Progenitor cell of endocrine pancreas (in vitro differentiated cells): ENCODE measurements at regions not wholly inside any gene's neighbourhood (a gene's known extent, or its start where the extent isn't known, plus 50 kb on each side); places are given as distances from the start of the nearest gene placed in this dataset.
"Not testable (repeated sequence)": the region's sequence is repeated elsewhere in the genome, so short reads cannot be mapped to it uniquely, and the experiment has no call there.

Source experiments
- DNase-seq: peaks from one replicate; pipeline ENCODE4 v3.0.0; 2021; ENCODE audit warnings: low spot score; ENCODE audit not compliant: unreplicated experiment
- H3K27ac Mint-ChIP-seq: 2 replicates; pipeline ENCODE4 v1.8.0; 2021; ENCODE audit warnings: mild to moderate bottlenecking, moderate library complexity, mixed read lengths
- H3K27me3 Mint-ChIP-seq: 2 replicates; pipeline ENCODE4 v1.8.0; 2021; ENCODE audit warnings: mixed read lengths
- H3K36me3 Mint-ChIP-seq: 2 replicates; pipeline ENCODE4 v1.8.0; 2022; ENCODE audit warnings: mixed read lengths; ENCODE audit not compliant: insufficient read depth
- H3K4me1 Mint-ChIP-seq: 2 replicates; pipeline ENCODE4 v1.8.0; 2021; ENCODE audit warnings: low read depth, mixed read lengths
- H3K4me3 Mint-ChIP-seq: 2 replicates; pipeline ENCODE4 v1.8.0; 2021; ENCODE audit warnings: low read depth, mild to moderate bottlenecking, moderate library complexity, mixed read lengths
- H3K9me3 Mint-ChIP-seq: 2 replicates; pipeline ENCODE4 v1.8.0; 2021; ENCODE audit warnings: low read depth, mixed read lengths
- CTCF ChIP-seq: fragments of 200-600 bp; sonication (generic); IDR thresholded peaks from one replicate; pipeline ENCODE4 v1.5.0; 2021; ENCODE audit warnings: antibody characterized with exemption, mild to moderate bottlenecking; ENCODE audit not compliant: unreplicated experiment

DNA sequence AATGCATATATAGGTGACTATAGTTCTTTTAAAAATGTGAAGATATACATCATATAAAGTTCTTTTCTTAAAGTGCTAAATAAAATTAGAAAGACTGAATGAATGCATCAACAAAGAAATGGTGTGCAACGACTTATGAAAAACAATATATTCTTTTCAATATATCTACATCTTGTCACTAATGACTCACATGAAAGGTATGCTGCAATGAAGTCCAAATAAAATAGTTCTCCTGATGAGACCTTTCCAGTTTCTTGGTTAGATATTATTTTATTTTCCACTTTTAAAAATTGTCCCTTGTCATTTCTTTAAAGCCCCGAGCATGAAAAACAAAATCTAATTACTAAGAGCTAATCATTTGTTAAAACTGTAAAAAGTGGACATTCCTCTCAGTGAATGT lies 462.1 kb downstream of the PCDH11X start:
- TF ChIP-seq CTCF = no peak
- peaks cover 6% of the 10 kb centered on the region for H3K9me3 Mint-ChIP-seq

GRCh38 chrX:92247076-92247475 lies 467.9 kb downstream of the PCDH11X start:
- TF ChIP-seq CTCF = no peak
- H3K36me3 Mint-ChIP-seq = no peaks in the 10 kb centered on the region

More for the DNA sequence above, 462.1 kb downstream of the PCDH11X start:
- no peak overlapping the region for H3K27ac Mint-ChIP-seq
- no peaks in the 10 kb centered on the region for H3K4me1 Mint-ChIP-seq
- H3K36me3 Mint-ChIP-seq = no peaks in the 10 kb centered on the region
- no peak overlapping the region for H3K4me3 Mint-ChIP-seq
- DNase-seq = no peak
- H3K27me3 Mint-ChIP-seq = no peaks in the 10 kb centered on the region

DNA sequence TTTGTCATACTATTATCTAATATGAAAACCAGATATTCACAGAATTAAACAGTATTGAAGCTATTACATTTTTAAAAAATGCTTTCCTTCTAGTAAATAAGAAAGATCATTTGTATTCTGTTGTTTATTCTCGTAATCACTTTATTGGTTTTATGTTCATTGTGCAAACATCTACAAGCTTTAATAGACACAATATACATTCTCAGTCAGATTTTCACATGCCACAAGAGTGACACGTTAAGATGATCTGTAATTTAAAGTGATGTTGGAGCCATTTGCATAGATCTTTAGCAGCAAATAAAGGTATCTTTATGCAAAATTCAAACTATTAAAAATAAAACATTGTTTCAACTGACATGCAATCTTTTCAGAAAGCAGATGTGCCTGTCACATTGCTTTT lies 469.9 kb downstream of the PCDH11X start:
- H3K36me3 Mint-ChIP-seq = no peaks in the 10 kb centered on the region
- no peak overlapping the region for H3K27ac Mint-ChIP-seq
- no peak for TF ChIP-seq CTCF
- H3K27me3 Mint-ChIP-seq = no peaks in the 10 kb centered on the region
- no peaks in the 10 kb centered on the region for H3K4me1 Mint-ChIP-seq
- DNase-seq = no peak
- H3K9me3 Mint-ChIP-seq = peaks cover 7% of the 10 kb centered on the region
- H3K4me3 Mint-ChIP-seq = no peak overlapping the region

More at GRCh38 chrX:92247076-92247475, 467.9 kb downstream of the PCDH11X start:
- Mint-ChIP-seq H3K27ac (no peak overlapping the region), H3K4me3 (no peak overlapping the region), H3K4me1 (no peaks in the 10 kb centered on the region), H3K27me3 (no peaks in the 10 kb centered on the region), H3K9me3 (no peaks in the 10 kb centered on the region)
- no peak for DNase-seq

- Mint-ChIP-seq H3K27ac (no peak overlapping the region), H3K9me3 (peaks cover 20% of the 10 kb centered on the region), H3K4me1 (peaks cover 1% of the 10 kb centered on the region), H3K4me3 (no peak overlapping the region), H3K36me3 (peaks cover 11% of the 10 kb centered on the region), H3K27me3 (no peaks in the 10 kb centered on the region)
- no peak for DNase-seq
- TF ChIP-seq CTCF = no peak
Observed at GRCh38 chrX:92260102-92260501, 480.9 kb downstream of the PCDH11X start.

GRCh38 chrX:92270936-92271855 lies 492.0 kb downstream of the PCDH11X start:
- no peak for TF ChIP-seq CTCF
- H3K27me3 Mint-ChIP-seq = no peaks in the 10 kb centered on the region
- DNase-seq = no peak
- peak overlapping the region; percentile 63 for H3K27ac Mint-ChIP-seq
- no peaks in the 10 kb centered on the region for H3K36me3 Mint-ChIP-seq
- H3K9me3 Mint-ChIP-seq = peaks cover 4% of the 10 kb centered on the region
- no peak overlapping the region for H3K4me3 Mint-ChIP-seq
- H3K4me1 Mint-ChIP-seq = peaks cover 21% of the 10 kb centered on the region

DNA sequence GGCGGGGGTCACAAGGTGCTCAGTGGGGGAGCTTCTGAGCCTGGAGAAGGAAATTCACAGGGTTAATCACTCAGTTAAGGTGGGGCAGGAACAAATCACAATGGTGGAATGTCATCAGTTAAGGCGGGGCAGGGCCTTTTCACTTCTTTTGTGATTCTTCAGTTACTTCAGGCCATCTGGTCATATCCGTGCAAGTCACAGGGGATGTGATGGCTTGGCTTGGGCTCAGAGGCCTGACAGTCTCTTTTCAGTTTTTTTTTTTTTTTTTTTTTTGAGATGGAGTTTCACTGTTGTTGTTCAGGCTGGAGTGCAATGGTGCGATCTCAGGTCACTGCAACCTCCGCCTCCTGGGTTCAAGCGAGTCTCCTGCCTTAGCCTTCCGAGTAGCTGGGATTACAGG lies 499.4 kb downstream of the PCDH11X start:
- not testable (repeated sequence) for H3K36me3 Mint-ChIP-seq, H3K4me1 Mint-ChIP-seq, H3K27ac Mint-ChIP-seq, H3K4me3 Mint-ChIP-seq, H3K27me3 Mint-ChIP-seq, DNase-seq
- peaks cover 12% of the 10 kb centered on the region for H3K9me3 Mint-ChIP-seq

- not testable (repeated sequence) for DNase-seq, H3K4me3 Mint-ChIP-seq, H3K36me3 Mint-ChIP-seq, H3K27me3 Mint-ChIP-seq, H3K27ac Mint-ChIP-seq, H3K4me1 Mint-ChIP-seq
- H3K9me3 Mint-ChIP-seq = peaks cover 12% of the 10 kb centered on the region
Observed at GRCh38 chrX:92280347-92280746, 501.2 kb downstream of the PCDH11X start.
